Lung (tissue), 11 donors: ENCODE measurements at regions not wholly inside any gene's neighbourhood (a gene's known extent, or its start where the extent isn't known, plus 50 kb on each side); places are given as distances from the start of the nearest gene placed in this dataset.

Experiments used
- ATAC-seq: fragments of 200-7000 bp; cut with Tn5 transposase; one replicate; pipeline ENCODE4 v1.9.1; 2020; ENCODE audit warnings: moderate number of reproducible peaks; ENCODE audit not compliant: insufficient read depth, low FRiP score
- DNase-seq, 3 donors: peaks; one replicate each; pipeline ENCODE4 v3.0.0-alpha.2; 2013 to 2017
- H3K27ac ChIP-seq, 2 donors: one replicate each; pipeline ENCODE4 v1.5.1; 2013; ENCODE audit warnings: mild to moderate bottlenecking in 2 of 2, moderate library complexity in 2 of 2, control low read depth in 1 of 2, inconsistent platforms in 1 of 2, low read depth in 1 of 2, low read length in 1 of 2
- H3K27me3 ChIP-seq, 3 donors: one replicate each; pipeline ENCODE4 v1.5.1; 2013; ENCODE audit warnings: low read length in 2 of 3; ENCODE audit not compliant: control insufficient read depth in 3 of 3, insufficient read depth in 3 of 3
- H3K36me3 ChIP-seq, 4 donors: one replicate each; pipeline ENCODE4 v1.5.1; 2013; ENCODE audit warnings: low read length in 4 of 4, mild to moderate bottlenecking in 1 of 4, moderate library complexity in 1 of 4; ENCODE audit not compliant: control insufficient read depth in 4 of 4, insufficient read depth in 4 of 4
- H3K4me1 ChIP-seq, 5 donors: one replicate each; pipeline ENCODE4 v1.5.1; 2013; ENCODE audit warnings: low read length in 5 of 5, mild to moderate bottlenecking in 2 of 5, moderate library complexity in 1 of 5; ENCODE audit not compliant: control insufficient read depth in 5 of 5, insufficient read depth in 5 of 5
- H3K4me3 ChIP-seq: one replicate; pipeline ENCODE4 v1.5.1; 2013; ENCODE audit warnings: mild to moderate bottlenecking, control low read depth, moderate library complexity
- H3K9ac ChIP-seq, 2 donors: one replicate each; pipeline ENCODE4 v1.5.1; 2013; ENCODE audit warnings: low read length in 2 of 2, control low read depth in 1 of 2; ENCODE audit not compliant: insufficient read depth in 1 of 2
- H3K9me3 ChIP-seq, 4 donors: one replicate each; pipeline ENCODE4 v1.5.1; 2013; ENCODE audit warnings: low read length in 3 of 4, mild to moderate bottlenecking in 1 of 4, moderate library complexity in 1 of 4; ENCODE audit not compliant: control insufficient read depth in 4 of 4, insufficient read depth in 3 of 4
- WGBS, 2 donors: extraction: QIAGEN DNeasy Blood & Tissue Kit; methylation state at CpG; one replicate each; pipeline ENCODE4 v1.1.7; 2013; 5-methylcytosine and 5-hydroxymethylcytosine counted together
- TF ChIP-seq, protein P1 (sequence below): IDR thresholded peaks from 2 replicates; pipeline ENCODE4 v1.5.1; 2012; ENCODE audit warnings: mild to moderate bottlenecking; ENCODE audit errors: control extremely low read depth, extremely low read depth
- donor health status: control.
- donor health status: control.
- donor health status: Bipolar disorder and iron deficiency.
- donor health status: healthy.
- donor health status: DM: yes; HTN: yes; CAD: no.

GRCh38 chr13:28563609-28564008, 68.7 kb upstream of the FLT1 start:
- ATAC-seq (no peak), DNase-seq (no peak)
- no peak overlapping the region for H3K4me3 ChIP-seq
- no peak overlapping the region for H3K9ac ChIP-seq
- H3K27me3 ChIP-seq, result no peaks in the 10 kb centered on the region
- H3K4me1 ChIP-seq, result peaks cover 0 to 9% (median 0%) of the 10 kb centered on the region in 5 donors
- no peaks in the 10 kb centered on the region for H3K36me3 ChIP-seq
- no peaks in the 10 kb centered on the region for H3K9me3 ChIP-seq
- 86 to 88% methylated on average over 5 of the region's 5 CpGs for WGBS, 2 donors
- TF ChIP-seq, protein P1, sequence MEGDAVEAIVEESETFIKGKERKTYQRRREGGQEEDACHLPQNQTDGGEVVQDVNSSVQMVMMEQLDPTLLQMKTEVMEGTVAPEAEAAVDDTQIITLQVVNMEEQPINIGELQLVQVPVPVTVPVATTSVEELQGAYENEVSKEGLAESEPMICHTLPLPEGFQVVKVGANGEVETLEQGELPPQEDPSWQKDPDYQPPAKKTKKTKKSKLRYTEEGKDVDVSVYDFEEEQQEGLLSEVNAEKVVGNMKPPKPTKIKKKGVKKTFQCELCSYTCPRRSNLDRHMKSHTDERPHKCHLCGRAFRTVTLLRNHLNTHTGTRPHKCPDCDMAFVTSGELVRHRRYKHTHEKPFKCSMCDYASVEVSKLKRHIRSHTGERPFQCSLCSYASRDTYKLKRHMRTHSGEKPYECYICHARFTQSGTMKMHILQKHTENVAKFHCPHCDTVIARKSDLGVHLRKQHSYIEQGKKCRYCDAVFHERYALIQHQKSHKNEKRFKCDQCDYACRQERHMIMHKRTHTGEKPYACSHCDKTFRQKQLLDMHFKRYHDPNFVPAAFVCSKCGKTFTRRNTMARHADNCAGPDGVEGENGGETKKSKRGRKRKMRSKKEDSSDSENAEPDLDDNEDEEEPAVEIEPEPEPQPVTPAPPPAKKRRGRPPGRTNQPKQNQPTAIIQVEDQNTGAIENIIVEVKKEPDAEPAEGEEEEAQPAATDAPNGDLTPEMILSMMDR, result no peak
- H3K27ac ChIP-seq, result no peak overlapping the region

- 67 to 94% methylated on average over 2 of the region's 2 CpGs for WGBS, 2 donors
These were observed 65.7 kb upstream of the FLT1 start for GRCh38 chr13:28560612-28561011.

DNA sequence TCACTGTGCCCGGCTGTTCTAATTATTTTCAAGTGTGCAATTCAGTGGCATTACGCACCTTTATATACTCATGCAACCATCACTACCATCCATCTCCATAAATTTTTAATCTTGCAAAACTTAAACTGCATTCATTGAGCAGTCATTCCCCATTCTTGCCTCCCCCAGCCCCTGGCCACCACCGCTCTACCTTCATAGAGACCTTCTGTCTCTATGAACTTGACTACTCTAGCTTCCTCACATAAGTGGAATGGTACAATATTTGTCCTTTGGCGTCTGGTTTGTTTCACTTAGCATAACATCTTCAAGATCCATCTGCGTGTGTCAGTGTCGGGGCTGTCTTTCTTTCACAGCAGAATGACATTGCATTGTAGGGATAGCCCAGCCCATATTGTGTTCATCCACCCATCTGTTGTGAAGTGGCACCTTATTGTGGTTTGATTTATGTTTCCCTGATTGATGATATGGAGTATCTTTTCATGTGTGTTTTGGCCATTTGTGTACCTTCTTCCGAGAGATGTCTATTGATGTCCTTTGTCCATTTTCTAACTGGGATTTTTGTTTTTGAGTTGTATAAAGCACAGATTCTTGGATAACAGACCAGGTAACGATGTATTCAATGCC, 64.8 kb upstream of the FLT1 start:
- no peak overlapping the region for H3K9ac ChIP-seq
- H3K27me3 ChIP-seq, result no peaks in the 10 kb centered on the region
- no peak for ATAC-seq
- H3K4me3 ChIP-seq, result no peak overlapping the region
- no peak overlapping the region for H3K27ac ChIP-seq
- peaks cover 0 to 4% (median 0%) of the 10 kb centered on the region in 5 donors for H3K4me1 ChIP-seq
- no peaks in the 10 kb centered on the region for H3K9me3 ChIP-seq
- no peak for DNase-seq
- TF ChIP-seq, protein P1, result no peak
- no peaks in the 10 kb centered on the region for H3K36me3 ChIP-seq
- WGBS, 2 donors, result 93 to 95% methylated on average over 8 of the region's 8 CpGs

More at GRCh38 chr13:28560612-28561011, 65.7 kb upstream of the FLT1 start:
- Histone ChIP-seq H3K9me3 (no peaks in the 10 kb centered on the region), H3K36me3 (no peaks in the 10 kb centered on the region), H3K4me1 (peaks cover 0 to 4% (median 0%) of the 10 kb centered on the region in 5 donors), H3K27ac (no peak overlapping the region), H3K27me3 (no peaks in the 10 kb centered on the region), H3K4me3 (no peak overlapping the region), H3K9ac (no peak overlapping the region)
- TF ChIP-seq, protein P1, result no peak
- DNase-seq (no peak), ATAC-seq (no peak)

DNA sequence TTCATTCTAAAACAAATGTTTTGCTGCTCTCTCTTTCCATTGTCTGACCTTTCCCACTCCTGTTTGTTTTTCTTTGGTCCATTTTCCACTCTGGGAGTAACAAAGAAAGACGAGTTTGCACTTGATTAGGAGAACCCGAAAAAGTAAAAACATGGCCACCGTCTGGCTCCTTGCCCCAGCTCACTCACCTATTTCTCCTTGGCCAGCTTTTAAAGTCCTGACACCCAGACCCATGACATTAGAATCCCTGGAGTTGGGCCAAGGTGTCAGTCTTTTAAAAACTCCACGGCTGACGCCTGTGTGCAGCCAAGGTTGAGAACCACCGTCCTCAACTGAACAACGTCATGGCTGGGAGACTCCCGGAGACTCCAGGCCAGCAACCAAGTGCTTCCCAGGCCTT, 63.6 kb upstream of the FLT1 start:
- Histone ChIP-seq H3K4me1 (peaks cover 0 to 4% (median 0%) of the 10 kb centered on the region in 5 donors), H3K27ac (peak overlapping the region in 1 of 2 donors; percentile 22), H3K9me3 (no peaks in the 10 kb centered on the region), H3K9ac (no peak overlapping the region), H3K4me3 (no peak overlapping the region), H3K36me3 (no peaks in the 10 kb centered on the region), H3K27me3 (peaks cover 0 to 2% (median 0%) of the 10 kb centered on the region in 3 donors)
- DNase-seq (no peak), ATAC-seq (no peak)
- TF ChIP-seq, protein P1, result no peak
- 55 to 69% methylated on average over 8 of the region's 8 CpGs for WGBS, 2 donors
